Hepatocyte (in vitro differentiated cells): ENCODE measurements at regions not wholly inside any gene's neighbourhood (a gene's known extent, or its start where the extent isn't known, plus 50 kb on each side); places are given as distances from the start of the nearest gene placed in this dataset.

ENCODE experiments used
- DNase-seq: peaks from one replicate; pipeline ENCODE4 v3.0.0-alpha.2; 2016; ENCODE audit warnings: low spot score
- H2AFZ ChIP-seq: fragments of 200-600 bp; sonication (generic); 2 replicates; pipeline ENCODE4 v1.6.0; 2016; ENCODE audit warnings: antibody characterized with exemption, mild to moderate bottlenecking
- H3K27ac ChIP-seq: fragments of 200-600 bp; sonication (generic); 2 replicates; pipeline ENCODE4 v1.5.1; 2016; ENCODE audit warnings: mild to moderate bottlenecking
- H3K27me3 ChIP-seq: fragments of 200-600 bp; sonication (generic); 2 replicates; pipeline ENCODE4 v1.6.1; 2016
- H3K36me3 ChIP-seq: fragments of 200-600 bp; sonication (generic); replicated peaks from 2 replicates; pipeline ENCODE4 v1.5.1; 2016; ENCODE audit warnings: low read depth; ENCODE audit not compliant: insufficient read depth
- H3K4me1 ChIP-seq: fragments of 200-600 bp; sonication (generic); 2 replicates; pipeline ENCODE4 v1.5.1; 2016; ENCODE audit warnings: mild to moderate bottlenecking, moderate library complexity; ENCODE audit not compliant: insufficient read depth
- H3K4me2 ChIP-seq: fragments of 200-600 bp; sonication (generic); 2 replicates; pipeline ENCODE4 v1.6.0; 2016
- H3K4me3 ChIP-seq: fragments of 200-600 bp; sonication (generic); 2 replicates; pipeline ENCODE4 v1.5.1; 2016; ENCODE audit warnings: mild to moderate bottlenecking
- H3K79me2 ChIP-seq: fragments of 200-600 bp; sonication (generic); 2 replicates; pipeline ENCODE4 v1.6.0; 2017; ENCODE audit warnings: mild to moderate bottlenecking
- H3K9me2 ChIP-seq: fragments of 200-600 bp; sonication (generic); replicated peaks from 2 replicates; pipeline ENCODE4 v1.6.0; 2017; ENCODE audit warnings: mild to moderate bottlenecking; ENCODE audit not compliant: insufficient read depth
- H3K9me3 ChIP-seq: fragments of 200-600 bp; sonication (generic); 2 replicates; pipeline ENCODE4 v1.5.1; 2016; ENCODE audit warnings: low read depth, mild to moderate bottlenecking
- H4K20me1 ChIP-seq: fragments of 200-600 bp; sonication (generic); 2 replicates; pipeline ENCODE4 v1.6.0; 2016; ENCODE audit warnings: mild to moderate bottlenecking; ENCODE audit not compliant: insufficient read depth, poor library complexity, severe bottlenecking
- EZH2 ChIP-seq: fragments of 200-600 bp; sonication (generic); IDR thresholded peaks from 2 replicates; pipeline ENCODE4 v1.6.1; 2016; ENCODE audit warnings: antibody characterized with exemption, mild to moderate bottlenecking, borderline replicate concordance
- EZH2phosphoT487 ChIP-seq: fragments of 200-600 bp; sonication (generic); IDR thresholded peaks from one replicate; pipeline ENCODE4 v1.6.1; 2018; ENCODE audit warnings: antibody characterized with exemption, mild to moderate bottlenecking, low read depth, moderate library complexity; ENCODE audit not compliant: unreplicated experiment, severe bottlenecking
- WGBS: methylation state at CpG from one replicate; pipeline ENCODE4 v1.1.6; 2016; ENCODE audit warnings: low lambda C conversion rate; ENCODE audit errors: missing lambda C conversion rate; 5-methylcytosine and 5-hydroxymethylcytosine counted together
- TF ChIP-seq, protein P1 (sequence below): fragments of 200-600 bp; sonication (generic); IDR thresholded peaks from 2 replicates; pipeline ENCODE4 v1.5.1; 2016; ENCODE audit warnings: antibody characterized with exemption, mild to moderate bottlenecking; ENCODE audit not compliant: poor library complexity

- Histone ChIP-seq H3K4me1 (no peaks in the 10 kb centered on the region), H2AFZ (no peak overlapping the region), H3K79me2 (no peaks in the 10 kb centered on the region), H3K4me2 (no peak overlapping the region), H3K36me3 (no peaks in the 10 kb centered on the region), H3K9me3 (no peaks in the 10 kb centered on the region), H3K9me2 (no peaks in the 10 kb centered on the region), H3K27me3 (no peaks in the 10 kb centered on the region), H3K27ac (no peak overlapping the region), H3K4me3 (no peak overlapping the region), H4K20me1 (no peaks in the 10 kb centered on the region)
- WGBS = 96% methylated on average over 1 of the region's 1 CpG
- DNase-seq = no peak
- TF ChIP-seq, protein P1, sequence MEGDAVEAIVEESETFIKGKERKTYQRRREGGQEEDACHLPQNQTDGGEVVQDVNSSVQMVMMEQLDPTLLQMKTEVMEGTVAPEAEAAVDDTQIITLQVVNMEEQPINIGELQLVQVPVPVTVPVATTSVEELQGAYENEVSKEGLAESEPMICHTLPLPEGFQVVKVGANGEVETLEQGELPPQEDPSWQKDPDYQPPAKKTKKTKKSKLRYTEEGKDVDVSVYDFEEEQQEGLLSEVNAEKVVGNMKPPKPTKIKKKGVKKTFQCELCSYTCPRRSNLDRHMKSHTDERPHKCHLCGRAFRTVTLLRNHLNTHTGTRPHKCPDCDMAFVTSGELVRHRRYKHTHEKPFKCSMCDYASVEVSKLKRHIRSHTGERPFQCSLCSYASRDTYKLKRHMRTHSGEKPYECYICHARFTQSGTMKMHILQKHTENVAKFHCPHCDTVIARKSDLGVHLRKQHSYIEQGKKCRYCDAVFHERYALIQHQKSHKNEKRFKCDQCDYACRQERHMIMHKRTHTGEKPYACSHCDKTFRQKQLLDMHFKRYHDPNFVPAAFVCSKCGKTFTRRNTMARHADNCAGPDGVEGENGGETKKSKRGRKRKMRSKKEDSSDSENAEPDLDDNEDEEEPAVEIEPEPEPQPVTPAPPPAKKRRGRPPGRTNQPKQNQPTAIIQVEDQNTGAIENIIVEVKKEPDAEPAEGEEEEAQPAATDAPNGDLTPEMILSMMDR = no peak
- TF ChIP-seq EZH2 (no peak), EZH2phosphoT487 (no peak)
Observed at GRCh38 chr5:21121213-21121612, 1133.2 kb upstream of the CDH18 start.

- no peak overlapping the region for H3K27ac ChIP-seq
- 66% methylated on average over 1 of the region's 1 CpG for WGBS
- H4K20me1 ChIP-seq = no peaks in the 10 kb centered on the region
- no peaks in the 10 kb centered on the region for H3K79me2 ChIP-seq
- no peak for DNase-seq
- no peaks in the 10 kb centered on the region for H3K9me2 ChIP-seq
- H3K4me1 ChIP-seq = no peaks in the 10 kb centered on the region
- no peaks in the 10 kb centered on the region for H3K36me3 ChIP-seq
- H3K4me2 ChIP-seq = no peak overlapping the region
- no peaks in the 10 kb centered on the region for H3K9me3 ChIP-seq
- TF ChIP-seq EZH2 (no peak), EZH2phosphoT487 (no peak)
- TF ChIP-seq, protein P1 = no peak
- no peak overlapping the region for H2AFZ ChIP-seq
- no peak overlapping the region for H3K4me3 ChIP-seq
- H3K27me3 ChIP-seq = no peaks in the 10 kb centered on the region
Observed at GRCh38 chr5:21097661-21098060, 1109.7 kb upstream of the CDH18 start.

GRCh38 chr5:21094619-21095018 is 1106.6 kb upstream of the CDH18 start:
- 92% methylated on average over 2 of the region's 2 CpGs for WGBS

More at GRCh38 chr5:21094619-21095018, 1106.6 kb upstream of the CDH18 start:
- no peaks in the 10 kb centered on the region for H3K36me3 ChIP-seq
- no peaks in the 10 kb centered on the region for H3K79me2 ChIP-seq
- no peak overlapping the region for H3K4me3 ChIP-seq
- DNase-seq = no peak
- no peak overlapping the region for H3K27ac ChIP-seq
- no peaks in the 10 kb centered on the region for H3K9me3 ChIP-seq
- TF ChIP-seq EZH2phosphoT487 (no peak), EZH2 (no peak)
- TF ChIP-seq, protein P1 = no peak
- H4K20me1 ChIP-seq = no peaks in the 10 kb centered on the region
- H3K4me2 ChIP-seq = no peak overlapping the region
- no peaks in the 10 kb centered on the region for H3K27me3 ChIP-seq
- no peaks in the 10 kb centered on the region for H3K9me2 ChIP-seq
- H3K4me1 ChIP-seq = no peaks in the 10 kb centered on the region
- H2AFZ ChIP-seq = no peak overlapping the region
